Hepatocyte (in vitro differentiated cells): ENCODE measurements at regions not wholly inside any gene's neighbourhood (a gene's known extent, or its start where the extent isn't known, plus 50 kb on each side); places are given as distances from the start of the nearest gene placed in this dataset.

Source experiments
- DNase-seq: peaks from one replicate; pipeline ENCODE4 v3.0.0-alpha.2; 2016; ENCODE audit warnings: low spot score
- H2AFZ ChIP-seq: fragments of 200-600 bp; sonication (generic); 2 replicates; pipeline ENCODE4 v1.6.0; 2016; ENCODE audit warnings: antibody characterized with exemption, mild to moderate bottlenecking
- H3K27ac ChIP-seq: fragments of 200-600 bp; sonication (generic); 2 replicates; pipeline ENCODE4 v1.5.1; 2016; ENCODE audit warnings: mild to moderate bottlenecking
- H3K27me3 ChIP-seq: fragments of 200-600 bp; sonication (generic); 2 replicates; pipeline ENCODE4 v1.6.1; 2016
- H3K36me3 ChIP-seq: fragments of 200-600 bp; sonication (generic); replicated peaks from 2 replicates; pipeline ENCODE4 v1.5.1; 2016; ENCODE audit warnings: low read depth; ENCODE audit not compliant: insufficient read depth
- H3K4me1 ChIP-seq: fragments of 200-600 bp; sonication (generic); 2 replicates; pipeline ENCODE4 v1.5.1; 2016; ENCODE audit warnings: mild to moderate bottlenecking, moderate library complexity; ENCODE audit not compliant: insufficient read depth
- H3K4me2 ChIP-seq: fragments of 200-600 bp; sonication (generic); 2 replicates; pipeline ENCODE4 v1.6.0; 2016
- H3K4me3 ChIP-seq: fragments of 200-600 bp; sonication (generic); 2 replicates; pipeline ENCODE4 v1.5.1; 2016; ENCODE audit warnings: mild to moderate bottlenecking
- H3K79me2 ChIP-seq: fragments of 200-600 bp; sonication (generic); 2 replicates; pipeline ENCODE4 v1.6.0; 2017; ENCODE audit warnings: mild to moderate bottlenecking
- H3K9me2 ChIP-seq: fragments of 200-600 bp; sonication (generic); replicated peaks from 2 replicates; pipeline ENCODE4 v1.6.0; 2017; ENCODE audit warnings: mild to moderate bottlenecking; ENCODE audit not compliant: insufficient read depth
- H3K9me3 ChIP-seq: fragments of 200-600 bp; sonication (generic); 2 replicates; pipeline ENCODE4 v1.5.1; 2016; ENCODE audit warnings: low read depth, mild to moderate bottlenecking
- H4K20me1 ChIP-seq: fragments of 200-600 bp; sonication (generic); 2 replicates; pipeline ENCODE4 v1.6.0; 2016; ENCODE audit warnings: mild to moderate bottlenecking; ENCODE audit not compliant: insufficient read depth, poor library complexity, severe bottlenecking
- EZH2 ChIP-seq: fragments of 200-600 bp; sonication (generic); IDR thresholded peaks from 2 replicates; pipeline ENCODE4 v1.6.1; 2016; ENCODE audit warnings: antibody characterized with exemption, mild to moderate bottlenecking, borderline replicate concordance
- EZH2phosphoT487 ChIP-seq: fragments of 200-600 bp; sonication (generic); IDR thresholded peaks from one replicate; pipeline ENCODE4 v1.6.1; 2018; ENCODE audit warnings: antibody characterized with exemption, mild to moderate bottlenecking, low read depth, moderate library complexity; ENCODE audit not compliant: unreplicated experiment, severe bottlenecking
- WGBS: methylation state at CpG from one replicate; pipeline ENCODE4 v1.1.6; 2016; ENCODE audit warnings: low lambda C conversion rate; ENCODE audit errors: missing lambda C conversion rate; 5-methylcytosine and 5-hydroxymethylcytosine counted together
- TF ChIP-seq, protein P1 (sequence below): fragments of 200-600 bp; sonication (generic); IDR thresholded peaks from 2 replicates; pipeline ENCODE4 v1.5.1; 2016; ENCODE audit warnings: antibody characterized with exemption, mild to moderate bottlenecking; ENCODE audit not compliant: poor library complexity

DNA sequence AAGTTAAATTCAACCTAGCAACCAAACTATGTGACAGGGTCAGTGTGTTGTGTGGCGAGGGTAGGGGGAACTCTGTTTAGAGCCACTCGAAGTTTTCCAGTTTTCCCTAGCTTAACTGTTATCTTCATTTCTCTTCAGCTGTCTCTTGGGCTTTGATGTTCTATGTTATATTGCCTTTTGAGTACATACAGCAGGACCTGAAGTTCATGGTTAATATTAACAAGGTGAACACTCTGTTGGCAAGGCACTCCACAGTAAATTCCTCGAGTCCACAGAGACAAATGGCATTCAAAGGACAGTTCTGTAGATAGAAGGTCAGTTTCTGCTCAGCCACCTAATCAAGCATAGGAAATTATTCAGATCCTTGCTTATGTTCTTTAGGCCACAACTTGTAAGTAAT lies 147.9 kb upstream of the DPH6 start:
- Histone ChIP-seq H3K36me3 (no peaks in the 10 kb centered on the region), H3K27ac (peak overlapping the region; percentile 17)
- DNase-seq = peak; percentile 45

DNA sequence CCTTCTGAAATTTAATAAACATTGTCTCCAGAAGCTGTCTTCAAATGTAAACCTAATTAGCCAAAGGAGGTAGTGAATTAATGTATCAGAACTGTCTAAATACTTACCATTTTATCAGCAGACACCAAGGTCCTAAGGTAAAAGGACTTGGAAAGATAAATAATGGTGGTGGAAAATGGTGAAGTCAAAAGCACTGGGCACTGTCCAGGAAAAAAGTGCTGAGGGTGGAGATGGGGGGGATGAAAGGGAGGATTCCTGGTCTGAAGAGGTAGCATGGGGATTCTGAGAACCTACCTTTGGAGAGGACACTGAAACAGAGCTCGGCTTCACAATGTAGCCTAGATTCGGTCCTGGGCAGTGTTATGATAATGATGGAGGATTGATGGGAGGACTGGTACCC lies 149.0 kb upstream of the DPH6 start:
- Histone ChIP-seq H3K27me3 (no peaks in the 10 kb centered on the region), H3K9me3 (no peaks in the 10 kb centered on the region), H2AFZ (no peak overlapping the region), H3K4me1 (peaks cover 50% of the 10 kb centered on the region), H4K20me1 (no peaks in the 10 kb centered on the region), H3K79me2 (no peaks in the 10 kb centered on the region), H3K27ac (no peak overlapping the region), H3K36me3 (no peaks in the 10 kb centered on the region), H3K4me2 (no peak overlapping the region), H3K9me2 (no peaks in the 10 kb centered on the region), H3K4me3 (no peak overlapping the region)
- TF ChIP-seq, protein P1, sequence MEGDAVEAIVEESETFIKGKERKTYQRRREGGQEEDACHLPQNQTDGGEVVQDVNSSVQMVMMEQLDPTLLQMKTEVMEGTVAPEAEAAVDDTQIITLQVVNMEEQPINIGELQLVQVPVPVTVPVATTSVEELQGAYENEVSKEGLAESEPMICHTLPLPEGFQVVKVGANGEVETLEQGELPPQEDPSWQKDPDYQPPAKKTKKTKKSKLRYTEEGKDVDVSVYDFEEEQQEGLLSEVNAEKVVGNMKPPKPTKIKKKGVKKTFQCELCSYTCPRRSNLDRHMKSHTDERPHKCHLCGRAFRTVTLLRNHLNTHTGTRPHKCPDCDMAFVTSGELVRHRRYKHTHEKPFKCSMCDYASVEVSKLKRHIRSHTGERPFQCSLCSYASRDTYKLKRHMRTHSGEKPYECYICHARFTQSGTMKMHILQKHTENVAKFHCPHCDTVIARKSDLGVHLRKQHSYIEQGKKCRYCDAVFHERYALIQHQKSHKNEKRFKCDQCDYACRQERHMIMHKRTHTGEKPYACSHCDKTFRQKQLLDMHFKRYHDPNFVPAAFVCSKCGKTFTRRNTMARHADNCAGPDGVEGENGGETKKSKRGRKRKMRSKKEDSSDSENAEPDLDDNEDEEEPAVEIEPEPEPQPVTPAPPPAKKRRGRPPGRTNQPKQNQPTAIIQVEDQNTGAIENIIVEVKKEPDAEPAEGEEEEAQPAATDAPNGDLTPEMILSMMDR = no peak
- TF ChIP-seq EZH2phosphoT487 (no peak), EZH2 (no peak)
- DNase-seq = no peak
- WGBS = 100% methylated on average over 2 of the region's 2 CpGs

More for the DNA sequence above, 147.9 kb upstream of the DPH6 start:
- H2AFZ ChIP-seq = no peak overlapping the region
- H4K20me1 ChIP-seq = no peaks in the 10 kb centered on the region
- WGBS = 24% methylated on average over 3 of the region's 3 CpGs
- H3K27me3 ChIP-seq = no peaks in the 10 kb centered on the region
- no peaks in the 10 kb centered on the region for H3K9me2 ChIP-seq
- peak overlapping the region; percentile 51 for H3K4me2 ChIP-seq
- H3K4me1 ChIP-seq = peaks cover 41% of the 10 kb centered on the region
- no peaks in the 10 kb centered on the region for H3K9me3 ChIP-seq
- H3K79me2 ChIP-seq = no peaks in the 10 kb centered on the region
- TF ChIP-seq EZH2 = no peak
- TF ChIP-seq, protein P1 = no peak
- no peak for TF ChIP-seq EZH2phosphoT487
- H3K4me3 ChIP-seq = no peak overlapping the region

DNA sequence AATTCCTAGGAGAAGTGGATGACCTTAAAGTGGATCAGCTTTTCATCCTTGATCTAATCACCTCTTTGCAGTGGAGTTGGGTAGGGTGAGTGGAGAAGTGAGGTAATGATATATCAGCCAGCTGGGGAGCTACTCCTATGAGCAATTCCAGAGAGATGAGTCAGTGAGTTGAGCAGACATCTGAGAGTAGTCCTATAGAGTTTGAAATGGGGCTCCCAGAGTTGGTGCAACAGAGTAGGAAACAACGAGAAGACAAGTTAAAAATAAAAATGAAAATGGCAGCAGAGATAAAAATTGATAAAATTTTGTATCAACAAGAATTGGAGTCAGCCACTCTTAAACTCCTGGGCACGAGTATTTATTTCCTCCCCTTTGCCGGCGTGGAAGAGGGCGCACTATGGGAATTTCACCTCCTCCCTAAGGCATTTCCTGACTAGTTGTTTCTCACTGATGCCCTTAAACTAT lies 150.8 kb upstream of the DPH6 start:
- TF ChIP-seq EZH2 (no peak), EZH2phosphoT487 (no peak)
- TF ChIP-seq, protein P1 = no peak
- Histone ChIP-seq H3K9me2 (no peaks in the 10 kb centered on the region), H3K9me3 (no peaks in the 10 kb centered on the region), H3K27ac (peak overlapping the region; percentile 72), H3K27me3 (no peaks in the 10 kb centered on the region), H2AFZ (no peak overlapping the region), H3K4me1 (peaks cover 47% of the 10 kb centered on the region), H3K36me3 (no peaks in the 10 kb centered on the region), H4K20me1 (no peaks in the 10 kb centered on the region), H3K79me2 (no peaks in the 10 kb centered on the region), H3K4me3 (no peak overlapping the region), H3K4me2 (peak overlapping the region; percentile 46)
- DNase-seq = peak; percentile 71
- 61% methylated on average over 5 of the region's 5 CpGs for WGBS
